ENCODE measurements at regions not wholly inside any gene's neighbourhood (a gene's known extent, or its start where the extent isn't known, plus 50 kb on each side); places are given as distances from the start of the nearest gene placed in this dataset.

DNA sequence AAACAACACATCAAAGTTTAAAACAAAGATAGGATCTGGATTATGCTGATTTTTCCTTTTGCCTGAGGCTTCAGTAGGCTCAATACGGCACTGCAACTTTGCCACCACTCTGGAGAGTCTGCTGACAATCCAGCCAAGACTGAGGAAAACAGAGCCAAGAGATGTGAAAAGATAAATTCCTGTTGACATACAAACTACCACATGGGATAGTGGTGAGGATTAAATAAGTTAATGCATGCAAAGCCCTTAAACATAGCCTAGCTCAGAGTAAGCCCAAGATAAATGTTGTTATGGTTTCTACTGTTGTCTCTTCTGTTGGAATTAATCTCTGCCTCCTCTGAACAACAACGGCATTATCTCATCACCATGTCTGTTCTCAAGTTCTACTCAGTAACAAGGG lies 245.9 kb upstream of the LMCD1 start:
- intact Hi-C loops (cut with DNase I), result no loop called here
- 68 to 71% methylated on average over 2 of the region's 2 CpGs for WGBS, 2 donors

DNA sequence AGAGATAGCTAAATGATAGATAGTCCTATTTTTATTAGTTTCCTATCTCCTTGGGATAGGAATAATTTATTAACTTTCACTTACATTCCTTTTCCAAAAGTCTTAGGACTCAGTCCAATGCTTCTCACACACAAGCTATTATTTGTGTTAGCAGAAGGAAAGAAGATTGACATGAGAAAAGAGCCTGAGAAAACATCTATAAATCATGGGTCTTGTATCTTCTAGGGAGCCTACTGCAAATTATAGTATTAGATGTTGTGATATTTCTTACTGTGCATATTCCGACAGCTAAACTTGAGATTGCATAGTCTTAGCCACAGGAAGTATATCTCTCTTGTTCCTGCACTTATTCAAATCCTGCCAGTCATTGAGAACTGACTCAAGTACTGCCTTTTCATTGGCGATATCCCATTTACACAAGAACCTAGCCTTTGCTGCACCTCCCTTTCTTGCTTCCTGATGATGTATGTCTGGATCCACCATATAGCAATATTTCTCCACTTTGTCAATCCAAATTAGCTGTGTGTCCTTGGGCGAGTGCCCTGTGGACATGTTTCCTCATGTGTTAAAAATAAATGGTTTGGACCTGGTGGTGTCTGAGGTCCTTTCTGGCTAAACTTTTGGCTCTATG lies 245.1 kb upstream of the LMCD1 start:
- TF ChIP-seq POLR2A (IDR thresholded peaks at IDR 0.05), result no peak
- TF ChIP-seq, protein P1, sequence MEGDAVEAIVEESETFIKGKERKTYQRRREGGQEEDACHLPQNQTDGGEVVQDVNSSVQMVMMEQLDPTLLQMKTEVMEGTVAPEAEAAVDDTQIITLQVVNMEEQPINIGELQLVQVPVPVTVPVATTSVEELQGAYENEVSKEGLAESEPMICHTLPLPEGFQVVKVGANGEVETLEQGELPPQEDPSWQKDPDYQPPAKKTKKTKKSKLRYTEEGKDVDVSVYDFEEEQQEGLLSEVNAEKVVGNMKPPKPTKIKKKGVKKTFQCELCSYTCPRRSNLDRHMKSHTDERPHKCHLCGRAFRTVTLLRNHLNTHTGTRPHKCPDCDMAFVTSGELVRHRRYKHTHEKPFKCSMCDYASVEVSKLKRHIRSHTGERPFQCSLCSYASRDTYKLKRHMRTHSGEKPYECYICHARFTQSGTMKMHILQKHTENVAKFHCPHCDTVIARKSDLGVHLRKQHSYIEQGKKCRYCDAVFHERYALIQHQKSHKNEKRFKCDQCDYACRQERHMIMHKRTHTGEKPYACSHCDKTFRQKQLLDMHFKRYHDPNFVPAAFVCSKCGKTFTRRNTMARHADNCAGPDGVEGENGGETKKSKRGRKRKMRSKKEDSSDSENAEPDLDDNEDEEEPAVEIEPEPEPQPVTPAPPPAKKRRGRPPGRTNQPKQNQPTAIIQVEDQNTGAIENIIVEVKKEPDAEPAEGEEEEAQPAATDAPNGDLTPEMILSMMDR (IDR thresholded peaks at IDR 0.05), result no peak
- Histone ChIP-seq H3K27me3 (no peaks in the 10 kb centered on the region), H3K9me3 (no peaks in the 10 kb centered on the region), H3K4me1 (no peaks in the 10 kb centered on the region), H3K27ac (no peak overlapping the region), H3K4me3 (replicated peaks in 1 of 3) (no peak overlapping the region), H3K36me3 (no peaks in the 10 kb centered on the region)
- 79 to 82% methylated on average over 3 of the region's 3 CpGs for WGBS, 2 donors
- DNase-seq, result no peak
- intact Hi-C loops (cut with DNase I), result no loop called here

More for the DNA sequence above, 245.9 kb upstream of the LMCD1 start:
- H3K9me3 ChIP-seq, result no peaks in the 10 kb centered on the region
- no peaks in the 10 kb centered on the region for H3K4me1 ChIP-seq
- no peak for TF ChIP-seq POLR2A (IDR thresholded peaks at IDR 0.05)
- TF ChIP-seq, protein P1 (IDR thresholded peaks at IDR 0.05), result no peak
- H3K27me3 ChIP-seq, result no peaks in the 10 kb centered on the region
- no peak for DNase-seq
- no peak overlapping the region for H3K4me3 ChIP-seq (replicated peaks in 1 of 3)
- no peak overlapping the region for H3K27ac ChIP-seq
- no peaks in the 10 kb centered on the region for H3K36me3 ChIP-seq

DNA sequence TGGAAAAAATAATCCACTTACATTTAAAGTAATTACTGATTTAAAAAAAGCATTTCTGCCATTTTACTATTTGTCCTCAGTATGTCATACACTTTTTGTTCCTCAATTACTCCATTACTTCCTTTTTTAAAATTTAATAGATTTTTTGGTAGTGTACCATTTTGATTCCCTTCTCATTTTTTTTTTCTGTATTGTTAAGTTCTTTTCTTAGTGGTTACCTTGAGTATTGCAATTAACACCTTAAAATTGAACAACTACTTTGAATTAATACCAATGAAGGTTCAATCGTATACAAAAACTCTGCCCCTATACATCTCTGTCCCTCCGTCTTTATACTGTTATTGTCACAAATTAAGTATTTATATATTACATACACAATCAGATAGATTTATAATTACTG lies 240.6 kb upstream of the LMCD1 start:
- WGBS, 2 donors, result 72 to 99% methylated on average over 2 of the region's 2 CpGs
- TF ChIP-seq, protein P1 (IDR thresholded peaks at IDR 0.05), result no peak
- no peak for TF ChIP-seq POLR2A (IDR thresholded peaks at IDR 0.05)
- Histone ChIP-seq H3K36me3 (no peaks in the 10 kb centered on the region), H3K27me3 (no peaks in the 10 kb centered on the region), H3K4me1 (no peaks in the 10 kb centered on the region), H3K27ac (no peak overlapping the region), H3K4me3 (replicated peaks in 1 of 3) (no peak overlapping the region), H3K9me3 (no peaks in the 10 kb centered on the region)
- no peak for DNase-seq
- intact Hi-C loops (cut with DNase I), result no loop called here

DNA sequence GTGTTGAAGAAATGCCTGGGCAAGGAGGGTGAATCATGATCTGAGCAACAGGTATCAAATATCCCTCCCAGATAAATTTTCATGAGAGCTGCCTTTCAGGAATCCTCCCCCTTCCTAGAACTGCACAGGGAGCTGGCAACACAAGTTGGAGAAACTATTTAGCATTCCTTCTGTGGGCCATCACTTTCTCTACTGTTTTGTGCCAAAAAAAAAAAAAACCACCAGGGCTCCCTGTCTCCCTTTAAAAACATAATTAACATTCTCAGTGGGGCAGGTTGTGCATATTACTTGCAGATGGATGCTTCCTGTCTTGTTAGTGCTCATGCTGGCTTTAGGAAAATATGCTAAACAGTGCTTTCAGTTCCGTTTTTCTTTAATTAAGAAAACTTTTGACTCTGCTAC lies 234.9 kb upstream of the LMCD1 start:
- Histone ChIP-seq H3K9me3 (no peaks in the 10 kb centered on the region), H3K4me3 (replicated peaks in 1 of 3) (no peak overlapping the region), H3K4me1 (no peaks in the 10 kb centered on the region), H3K27ac (no peak overlapping the region), H3K36me3 (no peaks in the 10 kb centered on the region), H3K27me3 (no peaks in the 10 kb centered on the region)
- 62 to 63% methylated on average over 1 of the region's 1 CpG for WGBS, 2 donors
- TF ChIP-seq, protein P1 (IDR thresholded peaks at IDR 0.05), result no peak
- TF ChIP-seq POLR2A (IDR thresholded peaks at IDR 0.05), result no peak
- no peak for DNase-seq
- intact Hi-C loops (cut with DNase I), result no loop called here

GRCh38 chr3:8273479-8273878 lies 228.1 kb upstream of the LMCD1 start:
- H3K27me3 ChIP-seq, result no peaks in the 10 kb centered on the region
- H3K36me3 ChIP-seq, result no peaks in the 10 kb centered on the region
- no peaks in the 10 kb centered on the region for H3K9me3 ChIP-seq
- H3K4me3 ChIP-seq (replicated peaks in 1 of 3), result no peak overlapping the region
- intact Hi-C loops (cut with DNase I), result no loop called here
- TF ChIP-seq POLR2A (IDR thresholded peaks at IDR 0.05), result no peak
- TF ChIP-seq, protein P1 (IDR thresholded peaks at IDR 0.05), result no peak
- no peak overlapping the region for H3K27ac ChIP-seq
- WGBS, 2 donors, result 93 to 94% methylated on average over 5 of the region's 5 CpGs
- no peaks in the 10 kb centered on the region for H3K4me1 ChIP-seq
- no peak for DNase-seq
